ENCODE measurements at regions not wholly inside any gene's neighbourhood (a gene's known extent, or its start where the extent isn't known, plus 50 kb on each side); places are given as distances from the start of the nearest gene placed in this dataset.

- DNase-seq (ENCODE audit: low read depth, low spot score), result no peak
These were observed 105.1 kb downstream of the TRAPPC11 start for GRCh38 chr4:183763990-183764754.

- DNase-seq (ENCODE audit: low read depth, low spot score), result no peak
These were observed 106.3 kb downstream of the TRAPPC11 start for GRCh38 chr4:183765251-183765911.

GRCh38 chr4:183766140-183766539 lies 107.0 kb downstream of the TRAPPC11 start:
- DNase-seq (ENCODE audit: low read depth, low spot score), result no peak

- no peak for DNase-seq (ENCODE audit: low read depth, low spot score)
These were observed 111.8 kb downstream of the TRAPPC11 start for GRCh38 chr4:183770906-183771305.

GRCh38 chr4:183772361-183772760 lies 113.3 kb downstream of the TRAPPC11 start:
- no peak for DNase-seq (ENCODE audit: low read depth, low spot score)

GRCh38 chr4:183773790-183774189 lies 114.7 kb downstream of the TRAPPC11 start:
- DNase-seq (ENCODE audit: low read depth, low spot score), result no peak

- DNase-seq (ENCODE audit: low read depth, low spot score), result no peak
These were observed 121.8 kb upstream of the STOX2 start for GRCh38 chr4:183783306-183783705.

- DNase-seq (ENCODE audit: low read depth, low spot score), result no peak
These were observed 121.0 kb upstream of the STOX2 start for GRCh38 chr4:183783991-183784553.

GRCh38 chr4:183788308-183788905 lies 116.7 kb upstream of the STOX2 start:
- DNase-seq (ENCODE audit: low read depth, low spot score), result no peak

GRCh38 chr4:183789657-183790056 lies 115.5 kb upstream of the STOX2 start:
- no peak for DNase-seq (ENCODE audit: low read depth, low spot score)

GRCh38 chr4:183790661-183791060 lies 114.4 kb upstream of the STOX2 start:
- no peak for DNase-seq (ENCODE audit: low read depth, low spot score)

GRCh38 chr4:183797011-183797444 lies 108.1 kb upstream of the STOX2 start:
- no peak for DNase-seq (ENCODE audit: low read depth, low spot score)

GRCh38 chr4:183797445-183798300 lies 107.4 kb upstream of the STOX2 start:
- DNase-seq (ENCODE audit: low read depth, low spot score), result no peak

- no peak for DNase-seq (ENCODE audit: low read depth, low spot score)
These were observed 106.5 kb upstream of the STOX2 start for GRCh38 chr4:183798301-183799253.

GRCh38 chr4:183801457-183802165 lies 103.5 kb upstream of the STOX2 start:
- DNase-seq (ENCODE audit: low read depth, low spot score), result no peak

- no peak for DNase-seq (ENCODE audit: low read depth, low spot score)
These were observed 98.8 kb upstream of the STOX2 start for GRCh38 chr4:183806341-183806740.

- no peak for DNase-seq (ENCODE audit: low read depth, low spot score)
These were observed 97.5 kb upstream of the STOX2 start for GRCh38 chr4:183807420-183808096.

GRCh38 chr4:183808097-183808456 lies 97.0 kb upstream of the STOX2 start:
- no peak for DNase-seq (ENCODE audit: low read depth, low spot score)

- no peak for DNase-seq (ENCODE audit: low read depth, low spot score)
These were observed 92.5 kb upstream of the STOX2 start for GRCh38 chr4:183812567-183812966.
